SK-N-SH treated with all-trans-retinoic acid at 6 μM for 48 hours (cell line): ENCODE measurements at regions not wholly inside any gene's neighbourhood (a gene's known extent, or its start where the extent isn't known, plus 50 kb on each side); places are given as distances from the start of the nearest gene placed in this dataset.

Experiments used
- ATAC-seq: fragments of 200-7000 bp; cut with Tn5 transposase; 3 replicates; pipeline ENCODE4 v1.9.1; 2020; ENCODE audit warnings: mild to moderate bottlenecking, moderate library complexity
- ARNTL ChIP-seq: fragments of 450-650 bp; formaldehyde crosslinking; IDR thresholded peaks from 2 replicates; pipeline ENCODE4 v1.5.0; 2020; ENCODE audit warnings: low read depth, mild to moderate bottlenecking, moderate library complexity, borderline replicate concordance
- BACH2 ChIP-seq: fragments of 250-450 bp; sonication (Bioruptor Pico); IDR thresholded peaks from 2 replicates; pipeline ENCODE4 v1.9.0; 2021; ENCODE audit warnings: mild to moderate bottlenecking, borderline replicate concordance
- CSDC2 ChIP-seq: fragments of 250-450 bp; sonication (Bioruptor Pico); IDR thresholded peaks from 2 replicates; pipeline ENCODE4 v1.5.0; 2020; ENCODE audit warnings: mild to moderate bottlenecking, moderate library complexity
- ESRRG ChIP-seq: fragments of 250-450 bp; sonication (Bioruptor Pico); IDR thresholded peaks from 2 replicates; pipeline ENCODE4 v1.6.1; 2021; ENCODE audit warnings: mild to moderate bottlenecking
- GLIS3 ChIP-seq: fragments of 250-450 bp; sonication (Bioruptor Pico); IDR thresholded peaks from 2 replicates; pipeline ENCODE4 v1.5.0; 2020; ENCODE audit warnings: mild to moderate bottlenecking, moderate library complexity
- ISL1 ChIP-seq: fragments of 250-450 bp; sonication (Bioruptor Pico); IDR thresholded peaks from 2 replicates; pipeline ENCODE4 v2.1.2; 2022; ENCODE audit warnings: mild to moderate bottlenecking, moderate library complexity
- OSR1 ChIP-seq: fragments of 250-450 bp; sonication (Bioruptor Pico); IDR thresholded peaks from 2 replicates; pipeline ENCODE4 v1.8.0; 2022; ENCODE audit warnings: moderate library complexity, mild to moderate bottlenecking, inconsistent platforms
- RARB ChIP-seq: fragments of 250-450 bp; sonication (Bioruptor Pico); IDR thresholded peaks from 2 replicates; pipeline ENCODE4 v1.8.0; 2021; ENCODE audit warnings: mild to moderate bottlenecking, moderate library complexity
- SNAI2 ChIP-seq: fragments of 250-450 bp; sonication (Bioruptor Pico); IDR thresholded peaks from 2 replicates; pipeline ENCODE4 v1.5.0; 2020; ENCODE audit warnings: mild to moderate bottlenecking, moderate library complexity
- TCF4 ChIP-seq: fragments of 250-450 bp; sonication (Bioruptor Pico); IDR thresholded peaks from 2 replicates; pipeline ENCODE4 v1.8.0; 2021; ENCODE audit warnings: mild to moderate bottlenecking, moderate library complexity, borderline replicate concordance
- TOX ChIP-seq: fragments of 250-450 bp; sonication (Bioruptor Pico); IDR thresholded peaks from 2 replicates; pipeline ENCODE4 v1.8.0; 2021; ENCODE audit warnings: mild to moderate bottlenecking, moderate library complexity, borderline replicate concordance
- ZC3H10 ChIP-seq: fragments of 250-450 bp; sonication (Bioruptor Pico); IDR thresholded peaks from 2 replicates; pipeline ENCODE4 v1.5.1; 2021; ENCODE audit warnings: mild to moderate bottlenecking, moderate library complexity
- ZFP3 ChIP-seq: fragments of 250-450 bp; sonication (Bioruptor Pico); IDR thresholded peaks from 2 replicates; pipeline ENCODE4 v1.5.0; 2020; ENCODE audit warnings: mild to moderate bottlenecking, moderate library complexity
- ZFP30 ChIP-seq: fragments of 450-650 bp; formaldehyde crosslinking; IDR thresholded peaks from 2 replicates; pipeline ENCODE4 v1.5.0; 2022; ENCODE audit warnings: mild to moderate bottlenecking, moderate library complexity
- ZNF565 ChIP-seq: fragments of 450-650 bp; formaldehyde crosslinking; conservative IDR thresholded peaks from 2 replicates; pipeline ENCODE4 v1.5.0; 2020; ENCODE audit warnings: low read depth, mild to moderate bottlenecking, moderate library complexity
- ZNF70 ChIP-seq: fragments of 450-650 bp; formaldehyde crosslinking; IDR thresholded peaks from 2 replicates; pipeline ENCODE4 v1.5.0; 2020; ENCODE audit warnings: mild to moderate bottlenecking, moderate library complexity
- ZNF8 ChIP-seq: fragments of 450-650 bp; formaldehyde crosslinking; IDR thresholded peaks from 2 replicates; pipeline ENCODE4 v1.5.0; 2020; ENCODE audit warnings: mild to moderate bottlenecking, moderate library complexity
- TF ChIP-seq, protein P1 (sequence below): fragments of 250-450 bp; sonication (Bioruptor Pico); IDR thresholded peaks from 2 replicates; pipeline ENCODE4 v1.8.0; 2021; ENCODE audit warnings: low read depth, mild to moderate bottlenecking, moderate library complexity, borderline replicate concordance
- TF ChIP-seq, protein P2 (sequence below): fragments of 250-450 bp; sonication (Bioruptor Pico); IDR thresholded peaks from 2 replicates; pipeline ENCODE4 v1.8.0; 2020; ENCODE audit warnings: mild to moderate bottlenecking, moderate library complexity, borderline replicate concordance
- TF ChIP-seq, protein P3 (sequence below): fragments of 250-450 bp; sonication (Bioruptor Pico); IDR thresholded peaks from 2 replicates; pipeline ENCODE4 v1.5.1; 2020; ENCODE audit warnings: low read depth, mild to moderate bottlenecking, moderate library complexity
- TF ChIP-seq, protein P4 (sequence below): fragments of 250-450 bp; sonication (Bioruptor Pico); IDR thresholded peaks from 2 replicates; pipeline ENCODE4 v1.5.0; 2020; ENCODE audit warnings: mild to moderate bottlenecking, moderate library complexity

DNA sequence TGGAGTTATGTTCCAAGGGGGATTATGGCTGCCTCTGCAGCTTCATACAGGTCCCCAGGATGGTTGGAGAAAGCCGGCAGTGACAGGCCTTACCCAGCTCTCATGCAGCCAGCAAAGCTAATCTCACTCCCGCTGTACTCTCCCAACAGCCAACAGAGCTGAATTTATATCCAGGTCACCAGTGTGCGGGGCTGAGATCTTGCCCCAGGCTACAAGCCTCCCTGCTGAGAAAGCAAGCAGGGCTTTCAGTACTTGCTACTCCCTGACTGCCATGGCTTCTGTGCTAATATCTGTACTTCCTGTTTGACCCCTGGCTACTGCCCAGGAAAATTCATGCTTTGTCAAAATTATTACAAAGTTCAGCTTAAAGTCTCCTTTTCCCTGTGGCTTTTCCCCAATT, 92.9 kb downstream of the ATP23 start:
- TF ChIP-seq ZNF565 = no peak
- no peak for TF ChIP-seq ZFP3 (CRISPR knock-in tag)
- no peak for TF ChIP-seq TCF4
- ATAC-seq = no peak

DNA sequence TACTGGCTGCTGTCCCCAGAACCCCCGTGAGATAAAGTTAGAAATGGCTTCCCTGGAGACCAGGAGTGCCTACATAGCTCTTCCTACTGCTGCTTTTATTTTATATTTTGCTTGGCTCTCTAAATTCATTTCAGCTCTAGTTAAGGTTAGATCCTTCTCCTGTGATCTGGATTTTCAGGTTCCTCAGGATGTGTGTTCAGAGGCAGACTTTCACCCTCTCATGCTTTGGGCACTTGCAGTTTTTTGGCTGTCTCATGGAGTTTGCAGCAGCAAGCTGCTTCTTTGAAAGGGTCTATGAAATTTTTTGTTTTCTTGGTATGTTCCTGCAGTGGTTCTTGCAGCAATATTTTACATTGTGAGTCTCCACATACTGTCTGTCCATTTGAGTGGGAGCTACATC, 93.3 kb downstream of the ATP23 start:
- TF ChIP-seq ARNTL (CRISPR knock-in tag) (no peak), ZFP3 (CRISPR knock-in tag) (no peak), CSDC2 (no peak), OSR1 (CRISPR knock-in tag) (no peak), ZNF565 (no peak), ISL1 (no peak), ZNF8 (CRISPR knock-in tag) (no peak)
- TF ChIP-seq, protein P1, sequence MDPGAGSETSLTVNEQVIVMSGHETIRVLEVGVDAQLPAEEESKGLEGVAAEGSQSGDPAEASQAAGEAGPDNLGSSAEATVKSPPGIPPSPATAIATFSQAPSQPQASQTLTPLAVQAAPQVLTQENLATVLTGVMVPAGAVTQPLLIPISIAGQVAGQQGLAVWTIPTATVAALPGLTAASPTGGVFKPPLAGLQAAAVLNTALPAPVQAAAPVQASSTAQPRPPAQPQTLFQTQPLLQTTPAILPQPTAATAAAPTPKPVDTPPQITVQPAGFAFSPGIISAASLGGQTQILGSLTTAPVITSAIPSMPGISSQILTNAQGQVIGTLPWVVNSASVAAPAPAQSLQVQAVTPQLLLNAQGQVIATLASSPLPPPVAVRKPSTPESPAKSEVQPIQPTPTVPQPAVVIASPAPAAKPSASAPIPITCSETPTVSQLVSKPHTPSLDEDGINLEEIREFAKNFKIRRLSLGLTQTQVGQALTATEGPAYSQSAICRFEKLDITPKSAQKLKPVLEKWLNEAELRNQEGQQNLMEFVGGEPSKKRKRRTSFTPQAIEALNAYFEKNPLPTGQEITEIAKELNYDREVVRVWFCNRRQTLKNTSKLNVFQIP (CRISPR knock-in tag) = no peak
- TF ChIP-seq, protein P2, sequence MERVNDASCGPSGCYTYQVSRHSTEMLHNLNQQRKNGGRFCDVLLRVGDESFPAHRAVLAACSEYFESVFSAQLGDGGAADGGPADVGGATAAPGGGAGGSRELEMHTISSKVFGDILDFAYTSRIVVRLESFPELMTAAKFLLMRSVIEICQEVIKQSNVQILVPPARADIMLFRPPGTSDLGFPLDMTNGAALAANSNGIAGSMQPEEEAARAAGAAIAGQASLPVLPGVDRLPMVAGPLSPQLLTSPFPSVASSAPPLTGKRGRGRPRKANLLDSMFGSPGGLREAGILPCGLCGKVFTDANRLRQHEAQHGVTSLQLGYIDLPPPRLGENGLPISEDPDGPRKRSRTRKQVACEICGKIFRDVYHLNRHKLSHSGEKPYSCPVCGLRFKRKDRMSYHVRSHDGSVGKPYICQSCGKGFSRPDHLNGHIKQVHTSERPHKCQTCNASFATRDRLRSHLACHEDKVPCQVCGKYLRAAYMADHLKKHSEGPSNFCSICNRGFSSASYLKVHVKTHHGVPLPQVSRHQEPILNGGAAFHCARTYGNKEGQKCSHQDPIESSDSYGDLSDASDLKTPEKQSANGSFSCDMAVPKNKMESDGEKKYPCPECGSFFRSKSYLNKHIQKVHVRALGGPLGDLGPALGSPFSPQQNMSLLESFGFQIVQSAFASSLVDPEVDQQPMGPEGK (CRISPR knock-in tag) = no peak

DNA sequence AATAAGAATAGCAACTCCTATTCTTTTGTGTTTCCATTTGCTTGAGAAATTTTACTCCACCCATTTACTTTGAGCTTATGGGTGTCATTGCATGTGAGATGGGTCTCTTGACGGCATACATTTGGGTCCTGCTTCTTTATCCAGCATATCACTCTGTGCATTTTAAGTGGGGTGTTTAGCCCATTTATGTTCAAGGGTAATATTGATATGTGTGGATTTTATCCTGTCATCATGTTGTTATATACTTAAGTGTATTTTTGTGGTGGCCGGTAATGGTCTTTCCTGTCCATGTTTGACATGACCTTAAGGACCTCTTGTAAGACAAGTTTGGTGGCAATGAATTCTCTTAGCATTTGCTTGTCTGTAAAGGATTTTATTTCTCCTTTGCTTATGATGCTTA, 100.1 kb downstream of the ATP23 start:
- no peak for TF ChIP-seq ZFP30 (CRISPR knock-in tag)
- TF ChIP-seq TOX (CRISPR knock-in tag) = no peak
- TF ChIP-seq RARB (CRISPR knock-in tag) = no peak
- TF ChIP-seq ZNF70 = no peak
- TF ChIP-seq ISL1 = no peak
- TF ChIP-seq, protein P3, sequence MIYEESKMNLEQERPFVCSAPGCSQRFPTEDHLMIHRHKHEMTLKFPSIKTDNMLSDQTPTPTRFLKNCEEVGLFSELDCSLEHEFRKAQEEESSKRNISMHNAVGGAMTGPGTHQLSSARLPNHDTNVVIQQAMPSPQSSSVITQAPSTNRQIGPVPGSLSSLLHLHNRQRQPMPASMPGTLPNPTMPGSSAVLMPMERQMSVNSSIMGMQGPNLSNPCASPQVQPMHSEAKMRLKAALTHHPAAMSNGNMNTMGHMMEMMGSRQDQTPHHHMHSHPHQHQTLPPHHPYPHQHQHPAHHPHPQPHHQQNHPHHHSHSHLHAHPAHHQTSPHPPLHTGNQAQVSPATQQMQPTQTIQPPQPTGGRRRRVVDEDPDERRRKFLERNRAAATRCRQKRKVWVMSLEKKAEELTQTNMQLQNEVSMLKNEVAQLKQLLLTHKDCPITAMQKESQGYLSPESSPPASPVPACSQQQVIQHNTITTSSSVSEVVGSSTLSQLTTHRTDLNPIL = no peak
- TF ChIP-seq, protein P4, sequence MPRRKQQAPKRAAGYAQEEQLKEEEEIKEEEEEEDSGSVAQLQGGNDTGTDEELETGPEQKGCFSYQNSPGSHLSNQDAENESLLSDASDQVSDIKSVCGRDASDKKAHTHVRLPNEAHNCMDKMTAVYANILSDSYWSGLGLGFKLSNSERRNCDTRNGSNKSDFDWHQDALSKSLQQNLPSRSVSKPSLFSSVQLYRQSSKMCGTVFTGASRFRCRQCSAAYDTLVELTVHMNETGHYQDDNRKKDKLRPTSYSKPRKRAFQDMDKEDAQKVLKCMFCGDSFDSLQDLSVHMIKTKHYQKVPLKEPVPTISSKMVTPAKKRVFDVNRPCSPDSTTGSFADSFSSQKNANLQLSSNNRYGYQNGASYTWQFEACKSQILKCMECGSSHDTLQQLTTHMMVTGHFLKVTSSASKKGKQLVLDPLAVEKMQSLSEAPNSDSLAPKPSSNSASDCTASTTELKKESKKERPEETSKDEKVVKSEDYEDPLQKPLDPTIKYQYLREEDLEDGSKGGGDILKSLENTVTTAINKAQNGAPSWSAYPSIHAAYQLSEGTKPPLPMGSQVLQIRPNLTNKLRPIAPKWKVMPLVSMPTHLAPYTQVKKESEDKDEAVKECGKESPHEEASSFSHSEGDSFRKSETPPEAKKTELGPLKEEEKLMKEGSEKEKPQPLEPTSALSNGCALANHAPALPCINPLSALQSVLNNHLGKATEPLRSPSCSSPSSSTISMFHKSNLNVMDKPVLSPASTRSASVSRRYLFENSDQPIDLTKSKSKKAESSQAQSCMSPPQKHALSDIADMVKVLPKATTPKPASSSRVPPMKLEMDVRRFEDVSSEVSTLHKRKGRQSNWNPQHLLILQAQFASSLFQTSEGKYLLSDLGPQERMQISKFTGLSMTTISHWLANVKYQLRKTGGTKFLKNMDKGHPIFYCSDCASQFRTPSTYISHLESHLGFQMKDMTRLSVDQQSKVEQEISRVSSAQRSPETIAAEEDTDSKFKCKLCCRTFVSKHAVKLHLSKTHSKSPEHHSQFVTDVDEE = no peak
- no peak for ATAC-seq

More for the DNA sequence above, 93.3 kb downstream of the ATP23 start:
- ATAC-seq = no peak

DNA sequence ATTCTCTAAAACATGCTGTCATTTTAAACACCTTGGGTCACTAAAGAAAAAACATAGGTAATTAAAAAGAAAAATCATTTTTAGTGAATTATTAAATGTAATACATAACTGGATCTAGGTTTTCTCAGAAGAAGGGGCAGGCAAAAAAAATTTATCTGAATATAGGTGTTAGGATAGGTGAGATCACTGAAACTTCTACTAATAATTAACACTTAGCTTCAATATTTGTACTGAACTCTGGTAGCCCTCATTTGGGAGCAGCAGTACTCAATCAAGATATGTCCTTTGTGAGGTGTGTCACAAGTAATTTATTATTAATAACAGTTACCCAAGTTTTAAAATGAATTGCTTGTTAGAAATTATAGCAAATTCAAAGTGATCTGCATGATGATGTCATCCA, 103.6 kb downstream of the ATP23 start:
- TF ChIP-seq, protein P4 = no peak
- TF ChIP-seq ZC3H10 (CRISPR knock-in tag) = no peak
- no peak for TF ChIP-seq GLIS3
- no peak for TF ChIP-seq ZNF70
- TF ChIP-seq ESRRG (CRISPR knock-in tag) = no peak
- no peak for TF ChIP-seq ISL1
- no peak for TF ChIP-seq BACH2 (CRISPR knock-in tag)
- TF ChIP-seq ZNF565 = no peak
- TF ChIP-seq, protein P3 = no peak
- no peak for TF ChIP-seq SNAI2
- TF ChIP-seq, protein P1 (CRISPR knock-in tag) = no peak
- TF ChIP-seq ARNTL (CRISPR knock-in tag) = no peak
- TF ChIP-seq, protein P2 (CRISPR knock-in tag) = no peak
- ATAC-seq = no peak
